HuH-7.5 (cell line): ENCODE measurements at regions not wholly inside any gene's neighbourhood (a gene's known extent, or its start where the extent isn't known, plus 50 kb on each side); places are given as distances from the start of the nearest gene placed in this dataset.

ENCODE experiments used
- DNase-seq: peaks from one replicate; pipeline ENCODE4 v3.0.0; 2011; ENCODE audit warnings: low spot score

GRCh38 chr1:94644352-94644751 is 102.8 kb upstream of the F3 start:
- DNase-seq, result no peak

GRCh38 chr1:94643819-94644218 is 102.3 kb upstream of the F3 start:
- no peak for DNase-seq

DNA sequence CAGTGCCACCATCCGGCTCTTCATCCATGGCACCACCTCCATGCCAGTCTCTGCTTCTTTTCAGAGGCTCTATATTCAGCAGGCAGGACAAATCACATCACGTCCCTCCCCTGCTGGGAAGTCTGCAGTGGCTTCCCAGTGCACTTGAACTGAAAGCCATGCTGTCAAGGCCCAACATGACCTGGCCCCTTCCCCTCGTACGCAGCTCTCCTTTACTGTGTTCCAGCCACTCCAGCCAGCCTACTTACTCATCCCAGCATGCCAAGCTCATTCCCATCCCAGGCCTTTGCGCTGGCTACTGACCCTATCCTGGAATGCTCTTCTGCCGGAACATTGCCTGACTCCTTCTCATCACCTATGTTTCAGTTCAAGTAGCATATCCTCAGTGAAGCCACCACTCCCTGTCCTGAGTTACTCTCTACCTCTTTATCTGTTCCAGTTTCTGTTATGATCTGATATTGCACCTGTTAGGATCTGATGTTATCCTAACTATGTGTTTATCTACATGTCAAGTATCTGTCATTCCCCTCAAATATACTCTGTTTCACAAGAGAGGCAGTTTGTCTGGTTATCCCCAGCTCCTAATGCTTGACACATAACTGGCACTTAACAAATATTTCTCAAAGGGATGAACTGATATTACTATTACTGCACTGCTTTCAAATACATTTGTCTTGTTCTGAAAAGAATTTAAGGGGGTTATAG is 101.2 kb upstream of the F3 start:
- no peak for DNase-seq

DNA sequence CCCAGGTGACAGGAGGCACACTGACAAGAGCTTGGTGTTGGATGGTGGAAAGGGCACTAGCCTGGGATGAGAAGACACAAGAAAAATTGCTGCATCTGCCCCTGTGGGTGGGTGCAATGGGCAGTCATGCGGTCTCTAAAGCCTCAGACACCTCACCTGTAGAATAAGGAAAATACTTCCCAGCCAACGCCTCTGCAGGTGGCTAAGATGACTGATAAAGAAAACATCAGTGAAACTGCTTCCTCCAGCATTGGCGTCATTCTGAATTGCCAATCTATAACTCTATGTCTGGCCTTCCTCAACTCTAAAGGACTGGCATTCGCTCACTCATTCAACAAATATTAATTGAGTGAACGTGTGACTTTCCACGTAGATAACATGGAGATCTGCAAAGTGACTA is 100.4 kb upstream of the F3 start:
- no peak for DNase-seq

DNA sequence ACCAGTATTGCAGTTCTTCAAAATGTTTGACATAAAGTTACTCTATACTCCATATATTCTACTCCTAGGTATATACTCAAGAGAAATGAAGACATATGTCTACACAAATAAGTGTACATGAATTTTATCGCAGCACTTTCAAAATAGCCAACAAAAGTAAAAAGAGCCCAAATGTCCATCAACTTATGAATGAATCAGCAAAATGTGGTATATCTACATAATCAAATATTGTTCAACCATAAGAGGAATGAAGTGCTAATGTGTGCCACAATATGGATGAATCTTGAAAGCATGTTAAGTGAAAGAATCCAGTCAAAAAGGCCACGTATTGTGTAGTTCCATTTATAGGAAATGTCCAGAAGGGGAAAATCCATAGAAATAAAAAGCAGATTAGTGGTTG is 98.6 kb upstream of the F3 start:
- no peak for DNase-seq

- no peak for DNase-seq
These were observed 95.6 kb upstream of the F3 start for GRCh38 chr1:94637121-94637520.

- DNase-seq, result no peak
These were observed 95.1 kb upstream of the F3 start for GRCh38 chr1:94636624-94637023.

GRCh38 chr1:94636100-94636499 is 94.5 kb upstream of the F3 start:
- no peak for DNase-seq

DNA sequence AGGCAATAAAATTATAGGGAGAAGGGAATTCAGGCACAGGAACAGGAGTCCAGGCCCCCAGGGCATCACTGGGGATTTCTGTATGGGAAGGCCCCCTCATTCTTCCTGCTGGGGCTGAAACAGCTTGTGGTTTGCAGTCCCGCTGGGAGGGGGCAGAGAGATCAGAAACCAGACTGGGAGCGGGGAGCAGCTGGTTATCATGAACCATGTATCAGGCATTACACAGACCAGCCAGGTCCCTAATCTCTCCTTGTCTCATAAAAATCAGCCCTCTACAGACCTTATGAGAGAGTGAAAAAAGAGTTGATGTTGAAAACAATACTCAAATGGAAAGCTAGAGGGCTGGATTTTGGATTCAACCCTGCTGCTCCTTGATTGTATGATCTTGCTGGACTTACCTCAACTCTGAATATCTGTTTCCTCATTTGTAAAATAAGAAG is 93.4 kb upstream of the F3 start:
- DNase-seq, result no peak

GRCh38 chr1:94633051-94633450 is 91.5 kb upstream of the F3 start:
- DNase-seq, result no peak

- DNase-seq, result no peak
These were observed 88.0 kb upstream of the F3 start for GRCh38 chr1:94629259-94630181.

- DNase-seq, result no peak
These were observed 86.9 kb upstream of the F3 start for GRCh38 chr1:94628499-94628843.

DNA sequence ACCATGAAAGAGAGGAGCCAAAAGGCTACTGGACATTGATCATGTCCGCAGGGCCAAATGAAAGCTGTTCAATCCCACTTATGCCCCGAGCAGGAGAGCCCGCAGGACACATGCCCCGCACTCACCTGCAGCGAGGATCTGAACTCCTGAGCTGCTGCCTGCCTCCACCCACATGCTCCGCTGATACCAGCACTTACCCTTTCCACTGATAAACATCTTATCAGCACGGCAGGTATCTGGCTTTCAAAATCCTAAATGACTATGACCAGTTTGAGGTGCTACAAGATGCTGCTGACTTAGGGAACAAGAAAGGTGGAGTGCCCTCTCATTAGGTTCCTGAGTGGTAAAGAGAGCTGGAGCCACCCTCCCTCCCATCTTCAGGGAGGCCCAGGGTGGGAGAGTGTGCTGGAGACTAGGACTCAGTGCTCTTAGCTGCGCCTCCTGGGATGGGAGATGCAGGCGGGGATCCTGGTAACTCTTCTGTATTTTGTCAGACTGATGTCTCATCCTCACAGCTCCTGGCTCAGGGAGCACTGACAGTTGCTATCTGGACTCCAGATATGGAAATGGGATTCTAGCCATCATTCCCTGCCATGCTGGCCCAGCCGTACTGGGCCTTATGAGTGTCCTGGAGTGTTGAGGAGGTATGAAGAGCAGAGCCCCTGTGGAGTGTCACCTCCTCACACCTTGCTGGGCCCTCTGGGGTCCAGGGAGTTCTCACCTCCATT is 86.4 kb upstream of the F3 start:
- no peak for DNase-seq

DNA sequence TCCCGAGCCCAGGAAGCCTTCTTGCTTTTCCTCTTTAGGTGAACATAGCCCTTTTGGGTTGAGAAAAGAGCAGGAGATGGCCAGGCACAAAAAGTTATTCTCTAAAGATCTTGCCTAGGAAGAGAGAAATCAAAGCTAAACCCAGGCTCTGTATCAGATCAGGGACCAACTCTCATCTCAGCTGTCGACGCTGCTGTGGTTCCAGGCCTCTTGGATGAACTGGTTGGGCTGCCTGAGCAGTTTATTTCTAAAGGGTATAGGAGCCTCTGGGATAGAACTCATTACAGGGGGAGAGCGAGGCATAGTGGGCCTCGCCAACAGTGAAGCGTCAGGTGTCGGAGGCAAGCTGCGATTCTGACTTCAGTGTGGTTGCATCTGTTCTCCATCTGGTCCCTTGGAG is 82.6 kb upstream of the F3 start:
- DNase-seq, result no peak

DNA sequence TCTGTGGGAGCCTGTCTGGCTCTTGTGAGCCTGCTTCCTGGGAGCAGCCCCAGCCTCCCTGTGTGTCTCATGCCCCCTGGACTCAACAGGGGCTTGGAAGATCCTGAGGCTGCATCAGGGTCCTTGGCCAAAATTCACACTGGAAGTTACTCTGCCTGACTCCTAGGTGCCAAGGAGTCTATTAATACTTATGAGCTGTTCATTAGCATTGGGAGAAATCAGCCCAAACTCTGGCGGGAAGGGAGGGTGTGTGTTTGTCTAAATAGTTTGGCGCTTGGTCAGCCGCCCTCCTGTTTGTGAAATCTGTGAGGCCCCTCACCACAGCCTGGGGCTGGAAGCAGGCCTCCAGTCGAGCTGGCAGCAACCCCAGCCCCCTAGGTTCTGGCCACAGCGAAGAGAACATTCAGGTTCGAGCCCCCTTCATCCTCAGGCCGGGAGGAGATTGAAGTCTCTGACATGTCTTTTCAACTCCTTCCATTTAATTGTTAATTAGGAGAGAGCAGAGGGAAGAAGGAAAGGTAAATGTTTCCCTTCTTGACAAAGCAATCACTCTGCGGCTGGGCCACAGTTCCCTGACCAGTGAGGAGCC is 82.1 kb upstream of the F3 start:
- no peak for DNase-seq

- DNase-seq, result no peak
These were observed 81.2 kb upstream of the F3 start for GRCh38 chr1:94622757-94623156.

DNA sequence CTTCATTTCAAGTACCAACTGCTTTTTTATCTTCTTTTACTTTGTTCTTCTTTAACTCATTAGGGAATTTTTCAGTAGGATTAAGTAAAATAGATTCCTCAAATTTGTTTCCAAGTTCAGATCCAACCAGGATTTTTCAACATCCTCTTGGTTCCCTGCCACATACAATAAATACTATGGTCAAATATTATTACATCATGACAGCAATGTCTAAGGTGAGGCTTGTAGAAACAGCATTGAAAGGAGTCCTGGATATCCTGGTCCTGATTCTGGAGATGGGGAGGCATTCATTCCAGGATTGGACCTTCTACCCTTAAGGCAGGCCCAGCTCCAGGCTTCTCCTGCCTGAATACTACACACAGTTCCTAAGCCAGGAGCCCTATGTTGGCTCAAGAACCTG is 80.2 kb upstream of the F3 start:
- no peak for DNase-seq

DNA sequence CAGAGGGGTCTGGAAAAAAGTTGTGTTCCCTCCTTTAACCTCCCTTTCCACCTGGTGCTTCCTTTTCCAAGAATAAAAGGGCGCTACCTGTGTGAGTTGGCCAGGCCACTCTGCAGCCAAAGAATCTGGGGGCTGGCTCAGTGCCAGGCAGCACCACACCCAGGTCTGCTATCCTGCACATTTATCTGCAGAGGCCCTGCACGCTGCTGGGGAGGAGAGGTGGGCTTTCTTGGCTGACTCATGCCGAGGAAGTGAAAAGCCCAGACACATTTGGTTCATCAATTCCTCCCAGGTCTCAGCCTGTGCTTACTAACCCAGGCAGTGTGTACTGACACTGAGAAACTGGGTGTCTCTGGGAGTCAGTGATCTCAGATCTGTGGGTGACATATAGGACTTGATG is 79.8 kb upstream of the F3 start:
- DNase-seq, result no peak

DNA sequence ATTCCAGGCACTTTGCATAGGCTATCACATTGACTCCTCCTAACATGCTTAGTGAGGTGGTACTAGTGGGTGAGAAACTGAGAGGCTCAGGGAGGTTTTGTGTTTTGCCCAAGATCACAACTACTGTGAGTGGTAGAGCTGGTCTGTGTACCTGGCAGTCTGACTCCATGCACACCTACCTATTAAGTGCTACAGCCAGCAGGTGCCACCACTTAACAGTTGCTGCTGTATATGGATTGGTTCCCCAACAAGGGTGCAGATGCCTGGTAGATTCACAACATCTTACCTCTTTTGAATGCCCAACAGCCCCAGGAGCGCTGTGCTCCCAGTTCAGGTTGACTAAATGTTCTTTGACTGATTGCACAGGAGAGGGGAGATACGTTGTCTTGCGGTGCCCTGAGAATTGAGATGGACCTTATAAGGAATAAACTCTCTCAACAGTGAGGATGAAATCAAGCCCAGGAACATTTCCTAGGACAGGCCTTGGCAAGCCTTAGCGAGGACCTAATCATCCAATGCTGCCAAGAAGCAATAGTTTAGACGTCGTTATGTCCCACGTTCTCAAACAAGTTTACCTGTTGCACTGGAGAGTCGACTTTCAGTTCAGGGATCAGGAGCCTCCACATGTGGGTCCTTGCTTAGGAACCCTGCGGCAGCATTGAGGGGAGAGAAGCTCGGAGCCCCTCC is 78.9 kb upstream of the F3 start:
- DNase-seq, result no peak

- DNase-seq, result no peak
These were observed 78.2 kb upstream of the F3 start for GRCh38 chr1:94619731-94620130.

GRCh38 chr1:94617957-94618739 is 76.6 kb upstream of the F3 start:
- DNase-seq, result no peak
